ENCODE measurements at regions not wholly inside any gene's neighbourhood (a gene's known extent, or its start where the extent isn't known, plus 50 kb on each side); places are given as distances from the start of the nearest gene placed in this dataset.

DNA sequence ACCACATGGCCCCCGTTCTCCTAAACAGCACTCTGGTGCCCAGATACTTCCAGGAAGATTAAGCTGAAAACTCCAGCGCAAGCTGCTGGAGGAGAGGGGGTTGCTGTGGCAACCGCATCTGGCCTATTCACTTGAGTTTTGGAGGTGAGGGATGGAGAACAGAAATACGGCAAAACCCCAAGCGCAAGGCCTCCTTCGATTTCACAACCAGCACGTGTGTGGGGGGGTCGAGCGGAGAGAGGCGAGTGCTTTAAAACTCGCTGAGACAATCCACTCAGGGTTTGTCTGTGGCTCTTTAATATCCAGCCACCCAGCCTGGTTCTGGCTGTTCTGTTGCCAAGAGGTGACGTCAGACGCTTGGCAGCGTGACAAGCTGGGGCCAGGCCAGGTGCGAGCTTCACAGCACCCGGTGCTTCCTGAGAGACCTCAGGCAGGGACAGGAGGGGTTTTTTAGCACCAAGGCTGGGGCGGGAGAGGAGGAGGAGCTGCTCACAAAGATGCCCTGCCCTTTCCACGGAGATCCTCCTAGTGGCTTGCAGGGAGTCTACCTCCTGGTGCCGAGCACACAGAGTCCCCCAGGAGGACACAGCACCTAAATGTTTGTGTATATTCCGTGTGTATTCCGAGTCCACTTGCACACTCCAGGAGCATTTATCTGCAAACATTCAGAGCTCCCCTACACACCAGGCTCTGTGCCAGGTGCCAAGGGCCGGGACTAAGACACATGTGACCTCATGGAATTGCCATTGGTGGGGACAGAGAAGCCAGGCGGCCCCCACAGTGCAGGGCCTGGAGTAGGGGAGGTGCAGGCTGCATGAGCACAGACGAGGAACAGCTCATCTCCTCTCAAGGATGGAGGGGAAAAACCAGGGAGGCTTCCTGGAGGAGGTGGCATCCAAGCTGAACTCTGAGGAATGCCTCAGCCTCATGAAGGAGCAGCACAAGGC, 194.6 kb downstream of the OLFM1 start:
- Histone ChIP-seq H4K20me1 (replicated peaks; ENCODE audit: control insufficient read depth, insufficient read depth, low read length) (no peaks in the 10 kb centered on the region; the same call in 1 of the 2 replicates), H3K4me2 (ENCODE audit: insufficient read depth, low read length) (no peak overlapping the region), H3K4me3 (no peak overlapping the region), H3K4me1 (replicated peaks in 1 of 2; ENCODE audit: control insufficient read depth in 2 of 2, insufficient read depth in 2 of 2, low read length in 2 of 2) (no peaks in the 10 kb centered on the region), H2AFZ (ENCODE audit: low read depth, low read length) (no peak overlapping the region), H3K9me3 (replicated peaks; ENCODE audit: control insufficient read depth, insufficient read depth, low read depth, low read length) (no peaks in the 10 kb centered on the region), H3K79me2 (ENCODE audit: control insufficient read depth, insufficient read depth, low read length) (no peaks in the 10 kb centered on the region), H3K36me3 (ENCODE audit: control insufficient read depth, insufficient read depth, low read length) (no peaks in the 10 kb centered on the region), H3K9me1 (ENCODE audit: control insufficient read depth, insufficient read depth, low read length) (no peaks in the 10 kb centered on the region), H3K27me3 (ENCODE audit: control insufficient read depth in 2 of 2, insufficient read depth in 2 of 2, low read length in 2 of 2) (peaks cover 9 to 55% of the 10 kb centered on the region in 2 experiments; a peak in 4 of 5 replicates), H3K27ac (ENCODE audit: extremely low read depth, low read depth, low read length) (no peak overlapping the region), H3K9ac (ENCODE audit: insufficient read depth in 1 of 2, low read depth in 2 of 2, low read length in 2 of 2) (no peak overlapping the region)
- no peak for FAIRE-seq
- BruUV-seq (replicated peaks) = no TSS peak
- intact Hi-C loops (cut with micrococcal nuclease) (no loop called here), in situ Hi-C loops (cut with MboI) (no loop called here)
- DNase-seq (ENCODE audit: extremely low read depth in 1 of 4, low spot score in 3 of 4) = peak in 1 of 4 experiments; percentile 5
- 1% methylated on average over 22 of the region's 24 CpGs for WGBS (ENCODE audit: insufficient coverage, low coverage, missing lambda C conversion rate)
- ATAC-seq = no peak; the same call in 2 of the 3 replicates
- TF ChIP-seq, protein P1, sequence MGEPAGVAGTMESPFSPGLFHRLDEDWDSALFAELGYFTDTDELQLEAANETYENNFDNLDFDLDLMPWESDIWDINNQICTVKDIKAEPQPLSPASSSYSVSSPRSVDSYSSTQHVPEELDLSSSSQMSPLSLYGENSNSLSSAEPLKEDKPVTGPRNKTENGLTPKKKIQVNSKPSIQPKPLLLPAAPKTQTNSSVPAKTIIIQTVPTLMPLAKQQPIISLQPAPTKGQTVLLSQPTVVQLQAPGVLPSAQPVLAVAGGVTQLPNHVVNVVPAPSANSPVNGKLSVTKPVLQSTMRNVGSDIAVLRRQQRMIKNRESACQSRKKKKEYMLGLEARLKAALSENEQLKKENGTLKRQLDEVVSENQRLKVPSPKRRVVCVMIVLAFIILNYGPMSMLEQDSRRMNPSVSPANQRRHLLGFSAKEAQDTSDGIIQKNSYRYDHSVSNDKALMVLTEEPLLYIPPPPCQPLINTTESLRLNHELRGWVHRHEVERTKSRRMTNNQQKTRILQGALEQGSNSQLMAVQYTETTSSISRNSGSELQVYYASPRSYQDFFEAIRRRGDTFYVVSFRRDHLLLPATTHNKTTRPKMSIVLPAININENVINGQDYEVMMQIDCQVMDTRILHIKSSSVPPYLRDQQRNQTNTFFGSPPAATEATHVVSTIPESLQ (CRISPR knock-in tag; IDR thresholded peaks at IDR 0.05) = no peak
- peak; percentile 61; the same call in 1 of the 2 replicates for TF ChIP-seq ATF7 (IDR thresholded peaks at IDR 0.05)
- TF ChIP-seq JUND (IDR thresholded peaks at IDR 0.05; ENCODE audit: borderline replicate concordance, low read depth, low read length) = peak; percentile 9; the same call in 1 of the 2 replicates
- no peak for TF ChIP-seq JUND (tag; IDR thresholded peaks at IDR 0.05; ENCODE audit: borderline replicate concordance, low read depth, low read length)
- TF ChIP-seq RFX1 (IDR thresholded peaks at IDR 0.05) = peak; percentile 49
- TF ChIP-seq, protein P2, sequence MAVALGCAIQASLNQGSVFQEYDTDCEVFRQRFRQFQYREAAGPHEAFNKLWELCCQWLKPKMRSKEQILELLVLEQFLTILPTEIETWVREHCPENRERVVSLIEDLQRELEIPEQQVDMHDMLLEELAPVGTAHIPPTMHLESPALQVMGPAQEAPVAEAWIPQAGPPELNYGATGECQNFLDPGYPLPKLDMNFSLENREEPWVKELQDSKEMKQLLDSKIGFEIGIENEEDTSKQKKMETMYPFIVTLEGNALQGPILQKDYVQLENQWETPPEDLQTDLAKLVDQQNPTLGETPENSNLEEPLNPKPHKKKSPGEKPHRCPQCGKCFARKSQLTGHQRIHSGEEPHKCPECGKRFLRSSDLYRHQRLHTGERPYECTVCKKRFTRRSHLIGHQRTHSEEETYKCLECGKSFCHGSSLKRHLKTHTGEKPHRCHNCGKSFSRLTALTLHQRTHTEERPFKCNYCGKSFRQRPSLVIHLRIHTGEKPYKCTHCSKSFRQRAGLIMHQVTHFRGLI (CRISPR knock-in tag; IDR thresholded peaks at IDR 0.05) = no peak
- TF ChIP-seq ZFP36 (IDR thresholded peaks at IDR 0.05; ENCODE audit: low read depth, low read length, partially characterized antibody) = peak; percentile 93
- TF ChIP-seq ATF1 (CRISPR knock-in tag; IDR thresholded peaks at IDR 0.05) = no peak
- TF ChIP-seq ATF1 (tag; IDR thresholded peaks at IDR 0.05) = 0 out of 2 replicates have a peak, but pooled peaks have one; percentile 33
- TF ChIP-seq, protein P3, sequence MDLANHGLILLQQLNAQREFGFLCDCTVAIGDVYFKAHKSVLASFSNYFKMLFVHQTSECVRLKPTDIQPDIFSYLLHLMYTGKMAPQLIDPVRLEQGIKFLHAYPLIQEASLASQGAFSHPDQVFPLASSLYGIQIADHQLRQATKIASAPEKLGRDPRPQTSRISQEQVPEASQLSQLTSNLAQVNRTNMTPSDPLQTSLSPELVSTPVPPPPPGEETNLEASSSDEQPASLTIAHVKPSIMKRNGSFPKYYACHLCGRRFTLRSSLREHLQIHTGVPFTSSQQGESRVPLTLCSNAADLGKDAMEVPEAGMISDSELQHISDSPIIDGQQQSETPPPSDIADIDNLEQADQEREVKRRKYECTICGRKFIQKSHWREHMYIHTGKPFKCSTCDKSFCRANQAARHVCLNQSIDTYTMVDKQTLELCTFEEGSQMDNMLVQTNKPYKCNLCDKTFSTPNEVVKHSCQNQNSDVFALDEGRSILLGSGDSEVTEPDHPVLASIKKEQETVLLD (IDR thresholded peaks at IDR 0.05) = no peak
- TF ChIP-seq, protein P4, sequence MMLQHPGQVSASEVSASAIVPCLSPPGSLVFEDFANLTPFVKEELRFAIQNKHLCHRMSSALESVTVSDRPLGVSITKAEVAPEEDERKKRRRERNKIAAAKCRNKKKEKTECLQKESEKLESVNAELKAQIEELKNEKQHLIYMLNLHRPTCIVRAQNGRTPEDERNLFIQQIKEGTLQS (IDR thresholded peaks at IDR 0.05) = peak; percentile 55
- TF ChIP-seq, protein P4 (CRISPR knock-in tag; conservative IDR thresholded peaks at IDR 0.05) = no peak
- TF ChIP-seq NFIC (IDR thresholded peaks at IDR 0.05) = peak; percentile 25; the same call in 1 of the 2 replicates
- TF ChIP-seq RBM25 (IDR thresholded peaks at IDR 0.05; ENCODE audit: low read depth, low read length, severe bottlenecking) = peak; percentile 24
- CTCF ChIA-PET (ENCODE audit: low intra/inter-chr PET ratio) = no interaction called here
- POLR2A ChIA-PET = interaction anchor here (0.6 to 1.2 kb wide), 5 partner anchors 10 to 285 kb away, joined by 3 read pairs; no protein-coding TSS in a partner anchor

Measured in K562 (cell line).